H9 (cell line): ENCODE measurements at regions not wholly inside any gene's neighbourhood (a gene's known extent, or its start where the extent isn't known, plus 50 kb on each side); places are given as distances from the start of the nearest gene placed in this dataset.

Experiments
- DNase-seq: peaks from one replicate; pipeline ENCODE4 v3.0.0-alpha.2; 2017
- H2AFZ ChIP-seq: one replicate; pipeline ENCODE4 v1.6.1; 2013; ENCODE audit warnings: mild to moderate bottlenecking, low read length, control low read depth, moderate library complexity
- H2AK5ac ChIP-seq: 2 replicates; pipeline ENCODE4 v1.6.1; 2013; ENCODE audit warnings: low read length, control low read depth, mixed read lengths; ENCODE audit not compliant: insufficient read length
- H2BK120ac ChIP-seq: one replicate; pipeline ENCODE4 v1.6.1; 2013; ENCODE audit warnings: low read depth, mild to moderate bottlenecking, low read length, control low read depth, inconsistent platforms; ENCODE audit not compliant: poor library complexity, severe bottlenecking
- H2BK12ac ChIP-seq: 2 replicates; pipeline ENCODE4 v1.6.1; 2013; ENCODE audit warnings: low read length, control low read depth, mixed read lengths, low read depth; ENCODE audit not compliant: insufficient read length
- H2BK15ac ChIP-seq: 2 replicates; pipeline ENCODE4 v1.6.1; 2013; ENCODE audit warnings: low read depth, low read length, control low read depth
- H2BK20ac ChIP-seq: one replicate; pipeline ENCODE4 v1.6.1; 2013; ENCODE audit warnings: low read depth, mild to moderate bottlenecking, low read length, control low read depth, inconsistent platforms; ENCODE audit not compliant: poor library complexity, severe bottlenecking
- H2BK5ac ChIP-seq: 2 replicates; pipeline ENCODE4 v1.6.1; 2013; ENCODE audit warnings: low read length, control low read depth, mixed read lengths; ENCODE audit not compliant: insufficient read length
- H3K14ac ChIP-seq: 2 replicates; pipeline ENCODE4 v1.6.1; 2013; ENCODE audit warnings: low read length, control low read depth; ENCODE audit not compliant: insufficient read depth
- H3K18ac ChIP-seq: 2 replicates; pipeline ENCODE4 v1.6.1; 2013; ENCODE audit warnings: low read depth, mild to moderate bottlenecking, mixed read lengths, low read length, control low read depth; ENCODE audit not compliant: insufficient read length
- H3K23ac ChIP-seq: 2 replicates; pipeline ENCODE4 v1.6.1; 2013; ENCODE audit warnings: low read length, control low read depth, mixed read lengths, low read depth; ENCODE audit not compliant: insufficient read length
- H3K23me2 ChIP-seq: 2 replicates; pipeline ENCODE4 v1.6.1; 2013; ENCODE audit warnings: low read depth, mild to moderate bottlenecking, mixed read lengths, low read length, control low read depth; ENCODE audit not compliant: insufficient read length, poor library complexity, severe bottlenecking
- H3K27ac ChIP-seq: 2 replicates; pipeline ENCODE4 v1.5.1; 2013; ENCODE audit warnings: low read length, control low read depth, mixed read lengths, low read depth; ENCODE audit not compliant: insufficient read length
- H3K27me3 ChIP-seq: 2 replicates; pipeline ENCODE4 v1.6.1; 2013; ENCODE audit warnings: low read length, control low read depth, inconsistent platforms; ENCODE audit not compliant: insufficient read depth
- H3K4ac ChIP-seq: 2 replicates; pipeline ENCODE4 v1.6.1; 2013; ENCODE audit warnings: low read depth, mild to moderate bottlenecking, control low read depth, inconsistent platforms, low read length, moderate library complexity
- H3K4me1 ChIP-seq: 2 replicates; pipeline ENCODE4 v1.6.1; 2013; ENCODE audit warnings: low read length, control low read depth, inconsistent platforms; ENCODE audit not compliant: insufficient read depth
- H3K4me2 ChIP-seq: 2 replicates; pipeline ENCODE4 v1.6.1; 2013; ENCODE audit warnings: low read length, control low read depth, mixed read lengths; ENCODE audit not compliant: insufficient read length, insufficient read depth
- H3K56ac ChIP-seq: 2 replicates; pipeline ENCODE4 v1.6.1; 2013; ENCODE audit warnings: low read depth, mild to moderate bottlenecking, mixed read lengths, low read length, control low read depth; ENCODE audit not compliant: insufficient read length
- H3K79me1 ChIP-seq: 2 replicates; pipeline ENCODE4 v1.6.1; 2013; ENCODE audit warnings: low read depth, mild to moderate bottlenecking, moderate library complexity, low read length, control low read depth, inconsistent platforms; ENCODE audit not compliant: insufficient read depth, poor library complexity, severe bottlenecking
- H3K79me2 ChIP-seq: 2 replicates; pipeline ENCODE4 v1.6.1; 2013; ENCODE audit warnings: low read length, control low read depth, inconsistent platforms; ENCODE audit not compliant: insufficient read depth
- H3K9ac ChIP-seq: 2 replicates; pipeline ENCODE4 v1.6.1; 2013; ENCODE audit warnings: low read length, control low read depth, mixed read lengths; ENCODE audit not compliant: insufficient read length; ENCODE audit errors: extremely low read depth
- H3K9me3 ChIP-seq: one replicate; pipeline ENCODE4 v1.6.1; 2013; ENCODE audit warnings: low read depth, low read length, inconsistent platforms; ENCODE audit not compliant: control insufficient read depth
- H3T11ph ChIP-seq: one replicate; pipeline ENCODE4 v1.6.1; 2013; ENCODE audit warnings: mild to moderate bottlenecking, low read length, control low read depth, inconsistent platforms
- H4K20me1 ChIP-seq: one replicate; pipeline ENCODE4 v1.6.1; 2013; ENCODE audit not compliant: control insufficient read depth, insufficient read length, insufficient read depth
- H4K5ac ChIP-seq: 2 replicates; pipeline ENCODE4 v1.6.1; 2013; ENCODE audit warnings: low read depth, mild to moderate bottlenecking, mixed read lengths, low read length, control low read depth; ENCODE audit not compliant: insufficient read length
- H4K8ac ChIP-seq: replicated peaks from 2 replicates; pipeline ENCODE4 v1.6.1; 2013; ENCODE audit warnings: low read length, control low read depth, mixed read lengths, low read depth; ENCODE audit not compliant: insufficient read length
- H4K91ac ChIP-seq: 2 replicates; pipeline ENCODE4 v1.6.1; 2013; ENCODE audit warnings: low read depth, mild to moderate bottlenecking, moderate library complexity, mixed read lengths, low read length, control low read depth; ENCODE audit not compliant: insufficient read length
- H3K27ac Mint-ChIP-seq, 3 experiments: 2 replicates in 2 of 3; 3 replicates in 1 of 3; pipeline ENCODE4 v1.8.0; 2020 to 2021; ENCODE audit warnings: mixed read lengths in 3 of 3, mild to moderate bottlenecking in 1 of 3, moderate library complexity in 1 of 3
- H3K27me3 Mint-ChIP-seq: 2 replicates; pipeline ENCODE4 v1.8.0; 2021; ENCODE audit warnings: low read depth, mild to moderate bottlenecking, moderate library complexity, mixed read lengths
- H3K36me3 Mint-ChIP-seq, 3 experiments: 2 replicates in 2 of 3; 3 replicates in 1 of 3; pipeline ENCODE4 v1.8.0; 2020 to 2021; ENCODE audit warnings: low read depth in 3 of 3, mixed read lengths in 3 of 3; ENCODE audit not compliant: insufficient read depth in 1 of 3
- H3K4me1 Mint-ChIP-seq, 2 experiments: 2 replicates each; pipeline ENCODE4 v1.8.0; 2020; ENCODE audit warnings: mixed read lengths in 2 of 2
- H3K4me3 Mint-ChIP-seq, 2 experiments: 2 replicates in 1 of 2; 3 replicates in 1 of 2; pipeline ENCODE4 v1.8.0; 2020 to 2021; ENCODE audit warnings: mild to moderate bottlenecking in 2 of 2, mixed read lengths in 2 of 2, moderate library complexity in 1 of 2
- H3K9me3 Mint-ChIP-seq, 2 experiments: 2 replicates in 1 of 2; 3 replicates in 1 of 2; pipeline ENCODE4 v1.8.0; 2020; ENCODE audit warnings: mild to moderate bottlenecking in 2 of 2, mixed read lengths in 2 of 2, moderate library complexity in 1 of 2
- CTCF ChIP-seq: fragments of 200-600 bp; sonication (generic); conservative IDR thresholded peaks from 3 replicates; pipeline ENCODE4 v1.8.0; 2021; ENCODE audit warnings: antibody characterized with exemption, mild to moderate bottlenecking
- WGBS: extraction: QIAGEN DNeasy Blood & Tissue Kit; methylation state at CpG from one replicate; pipeline ENCODE4 v1.1.7; 2013; ENCODE audit warnings: missing lambda C conversion rate, low lambda C conversion rate, mixed read lengths; ENCODE audit not compliant: insufficient read length; ENCODE audit errors: extremely low coverage; 5-methylcytosine and 5-hydroxymethylcytosine counted together

GRCh38 chr5:145056800-145057199 lies 778.3 kb downstream of the PRELID2 start:
- no peak overlapping the region for H3K4ac ChIP-seq
- H3K36me3 Mint-ChIP-seq = no peaks in the 10 kb centered on the region
- no peak overlapping the region for H3K9ac ChIP-seq
- H2BK15ac ChIP-seq = no peak overlapping the region
- no CpG with 5 or more reads among the region's 5 CpGs for WGBS
- TF ChIP-seq CTCF = no peak
- DNase-seq = no peak
- H3K27ac ChIP-seq = no peak overlapping the region
- no peak overlapping the region for H4K5ac ChIP-seq
- no peak overlapping the region for H4K8ac ChIP-seq
- H3K23ac ChIP-seq = no peak overlapping the region
- no peak overlapping the region for H3K4me2 ChIP-seq
- H3K4me3 Mint-ChIP-seq = no peak overlapping the region
- no peaks in the 10 kb centered on the region for H4K20me1 ChIP-seq
- H3K79me1 ChIP-seq = no peaks in the 10 kb centered on the region
- no peak overlapping the region for H2BK120ac ChIP-seq
- H3K27me3 Mint-ChIP-seq = no peaks in the 10 kb centered on the region
- no peaks in the 10 kb centered on the region for H3K9me3 ChIP-seq
- no peak overlapping the region for H2AFZ ChIP-seq
- H3K27ac Mint-ChIP-seq = no peak overlapping the region
- no peak overlapping the region for H3T11ph ChIP-seq
- no peak overlapping the region for H3K18ac ChIP-seq
- no peaks in the 10 kb centered on the region for H3K4me1 ChIP-seq
- no peak overlapping the region for H2BK20ac ChIP-seq
- H2BK5ac ChIP-seq = no peak overlapping the region
- H2AK5ac ChIP-seq = no peak overlapping the region
- H2BK12ac ChIP-seq = no peak overlapping the region
- no peaks in the 10 kb centered on the region for H3K4me1 Mint-ChIP-seq
- H4K91ac ChIP-seq = no peak overlapping the region
- no peaks in the 10 kb centered on the region for H3K79me2 ChIP-seq
- no peak overlapping the region for H3K56ac ChIP-seq
- no peaks in the 10 kb centered on the region for H3K23me2 ChIP-seq
- H3K14ac ChIP-seq = no peak overlapping the region
- H3K9me3 Mint-ChIP-seq = no peaks in the 10 kb centered on the region
- H3K27me3 ChIP-seq = no peaks in the 10 kb centered on the region
